ENCODE measurements at regions not wholly inside any gene's neighbourhood (a gene's known extent, or its start where the extent isn't known, plus 50 kb on each side); places are given as distances from the start of the nearest gene placed in this dataset.

DNA sequence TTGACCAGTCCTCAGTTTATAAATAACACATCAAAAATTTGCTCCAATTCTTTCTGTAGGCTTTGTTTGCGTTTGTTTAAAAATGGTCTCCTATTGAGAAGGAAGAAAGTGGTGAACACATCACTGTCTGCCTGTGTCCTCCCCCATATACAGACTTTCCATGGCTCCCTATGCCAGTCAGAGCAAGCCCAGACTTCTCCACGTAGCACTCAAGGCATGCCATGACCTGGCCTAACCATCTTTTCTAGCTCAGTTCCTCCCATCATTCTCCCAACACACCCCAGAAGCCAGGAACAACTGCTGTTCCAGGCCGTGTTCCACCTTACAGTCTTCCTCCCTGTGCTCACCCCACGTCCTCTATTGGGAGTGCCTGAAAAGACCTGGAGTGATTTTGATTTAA, 129.6 kb upstream of the ZNF618 start:
- no peak for TF ChIP-seq CTCF (IDR thresholded peaks at IDR 0.05)
- TF ChIP-seq POLR2A (IDR thresholded peaks at IDR 0.05), result no peak
